ENCODE measurements at regions not wholly inside any gene's neighbourhood (a gene's known extent, or its start where the extent isn't known, plus 50 kb on each side); places are given as distances from the start of the nearest gene placed in this dataset.
A peak's percentile ranks its signal among the peaks of the same experiment; 100 is the strongest.

DNA sequence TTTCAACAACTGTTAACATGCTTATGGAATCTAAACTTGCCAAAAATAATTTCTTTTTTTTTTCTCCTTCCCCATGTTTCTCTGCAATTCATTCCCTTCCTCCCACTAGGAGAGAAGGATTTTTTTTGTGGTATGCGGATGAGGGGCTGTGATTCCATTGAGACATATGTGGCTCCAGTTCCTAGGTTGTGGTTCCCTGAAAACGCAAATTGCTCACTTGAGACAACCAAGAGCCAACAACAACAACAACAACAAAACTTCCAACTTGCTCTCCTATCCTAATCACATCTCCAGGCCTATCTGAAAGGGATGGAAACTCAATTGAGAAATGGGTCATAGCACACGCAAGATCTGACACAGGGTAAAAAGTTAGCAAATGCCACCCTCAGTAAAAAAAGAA lies 406.5 kb upstream of the TGFBR2 start:
- H3K9ac ChIP-seq (ENCODE audit: insufficient read depth, low read length), result no peak overlapping the region
- H4K20me1 ChIP-seq (ENCODE audit: control insufficient read depth, extremely low read depth, insufficient read depth, low read length), result no peaks in the 10 kb centered on the region
- H3K4me3 ChIP-seq (replicated peaks in 1 of 4; ENCODE audit: control extremely low read depth in 1 of 4, insufficient read depth in 1 of 4, low read depth in 3 of 4, low read length in 4 of 4), result no peak overlapping the region
- H3K9me3 ChIP-seq (ENCODE audit: control insufficient read depth, insufficient read depth, low read depth, low read length), result no peaks in the 10 kb centered on the region
- no peak overlapping the region for H3K27ac ChIP-seq (ENCODE audit: insufficient read depth, low read length)
- no peaks in the 10 kb centered on the region for H3K27me3 ChIP-seq (ENCODE audit: control insufficient read depth, insufficient read depth, low read length)
- H3K36me3 ChIP-seq (ENCODE audit: control insufficient read depth, insufficient read depth, low read length), result no peaks in the 10 kb centered on the region
- no peak overlapping the region for H2AFZ ChIP-seq (ENCODE audit: low read length)
- DNase-seq (ENCODE audit: low read depth in 2 of 2), result peak in 1 of 2 donors; percentile 70
- no peaks in the 10 kb centered on the region for H3K79me2 ChIP-seq (ENCODE audit: control insufficient read depth, insufficient read depth, low read length)
- H3K4me2 ChIP-seq (ENCODE audit: extremely low read depth, insufficient read depth, low read length), result no peak overlapping the region
- H3K4me1 ChIP-seq (ENCODE audit: control insufficient read depth, extremely low read depth, insufficient read depth, low read length), result peaks cover 2% of the 10 kb centered on the region
- TF ChIP-seq EZH2 (IDR thresholded peaks at IDR 0.05; ENCODE audit: low read length, missing control alignments), result no peak
- TF ChIP-seq, protein P1, sequence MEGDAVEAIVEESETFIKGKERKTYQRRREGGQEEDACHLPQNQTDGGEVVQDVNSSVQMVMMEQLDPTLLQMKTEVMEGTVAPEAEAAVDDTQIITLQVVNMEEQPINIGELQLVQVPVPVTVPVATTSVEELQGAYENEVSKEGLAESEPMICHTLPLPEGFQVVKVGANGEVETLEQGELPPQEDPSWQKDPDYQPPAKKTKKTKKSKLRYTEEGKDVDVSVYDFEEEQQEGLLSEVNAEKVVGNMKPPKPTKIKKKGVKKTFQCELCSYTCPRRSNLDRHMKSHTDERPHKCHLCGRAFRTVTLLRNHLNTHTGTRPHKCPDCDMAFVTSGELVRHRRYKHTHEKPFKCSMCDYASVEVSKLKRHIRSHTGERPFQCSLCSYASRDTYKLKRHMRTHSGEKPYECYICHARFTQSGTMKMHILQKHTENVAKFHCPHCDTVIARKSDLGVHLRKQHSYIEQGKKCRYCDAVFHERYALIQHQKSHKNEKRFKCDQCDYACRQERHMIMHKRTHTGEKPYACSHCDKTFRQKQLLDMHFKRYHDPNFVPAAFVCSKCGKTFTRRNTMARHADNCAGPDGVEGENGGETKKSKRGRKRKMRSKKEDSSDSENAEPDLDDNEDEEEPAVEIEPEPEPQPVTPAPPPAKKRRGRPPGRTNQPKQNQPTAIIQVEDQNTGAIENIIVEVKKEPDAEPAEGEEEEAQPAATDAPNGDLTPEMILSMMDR (conservative IDR thresholded peaks at IDR 0.05 in 1 of 2, IDR thresholded peaks at IDR 0.05 in 1 of 2; ENCODE audit: low read depth in 1 of 2, low read length in 2 of 2), result no peak

GRCh38 chr3:30201715-30202114 lies 404.7 kb upstream of the TGFBR2 start:
- no peak overlapping the region for H3K9ac ChIP-seq (ENCODE audit: insufficient read depth, low read length)
- H3K79me2 ChIP-seq (ENCODE audit: control insufficient read depth, insufficient read depth, low read length), result no peaks in the 10 kb centered on the region
- peak in 1 of 2 donors; percentile 28 for DNase-seq (ENCODE audit: low read depth in 2 of 2)
- H3K4me2 ChIP-seq (ENCODE audit: extremely low read depth, insufficient read depth, low read length), result no peak overlapping the region
- no peaks in the 10 kb centered on the region for H3K36me3 ChIP-seq (ENCODE audit: control insufficient read depth, insufficient read depth, low read length)
- H4K20me1 ChIP-seq (ENCODE audit: control insufficient read depth, extremely low read depth, insufficient read depth, low read length), result no peaks in the 10 kb centered on the region
- H3K27me3 ChIP-seq (ENCODE audit: control insufficient read depth, insufficient read depth, low read length), result no peaks in the 10 kb centered on the region
- H3K27ac ChIP-seq (ENCODE audit: insufficient read depth, low read length), result no peak overlapping the region
- H2AFZ ChIP-seq (ENCODE audit: low read length), result no peak overlapping the region
- no peaks in the 10 kb centered on the region for H3K9me3 ChIP-seq (ENCODE audit: control insufficient read depth, insufficient read depth, low read depth, low read length)
- no peak for TF ChIP-seq EZH2 (IDR thresholded peaks at IDR 0.05; ENCODE audit: low read length, missing control alignments)
- TF ChIP-seq, protein P1 (conservative IDR thresholded peaks at IDR 0.05 in 1 of 2, IDR thresholded peaks at IDR 0.05 in 1 of 2; ENCODE audit: low read depth in 1 of 2, low read length in 2 of 2), result no peak
- H3K4me1 ChIP-seq (ENCODE audit: control insufficient read depth, extremely low read depth, insufficient read depth, low read length), result peaks cover 2% of the 10 kb centered on the region
- no peak overlapping the region for H3K4me3 ChIP-seq (replicated peaks in 1 of 4; ENCODE audit: control extremely low read depth in 1 of 4, insufficient read depth in 1 of 4, low read depth in 3 of 4, low read length in 4 of 4)

- Histone ChIP-seq H3K4me1 (ENCODE audit: control insufficient read depth, extremely low read depth, insufficient read depth, low read length) (peaks cover 2% of the 10 kb centered on the region), H3K27ac (ENCODE audit: insufficient read depth, low read length) (no peak overlapping the region), H3K79me2 (ENCODE audit: control insufficient read depth, insufficient read depth, low read length) (no peaks in the 10 kb centered on the region), H3K9me3 (ENCODE audit: control insufficient read depth, insufficient read depth, low read depth, low read length) (no peaks in the 10 kb centered on the region), H3K4me3 (replicated peaks in 1 of 4; ENCODE audit: control extremely low read depth in 1 of 4, insufficient read depth in 1 of 4, low read depth in 3 of 4, low read length in 4 of 4) (no peak overlapping the region), H3K4me2 (ENCODE audit: extremely low read depth, insufficient read depth, low read length) (no peak overlapping the region), H3K9ac (ENCODE audit: insufficient read depth, low read length) (no peak overlapping the region), H4K20me1 (ENCODE audit: control insufficient read depth, extremely low read depth, insufficient read depth, low read length) (no peaks in the 10 kb centered on the region), H3K27me3 (ENCODE audit: control insufficient read depth, insufficient read depth, low read length) (no peaks in the 10 kb centered on the region), H2AFZ (ENCODE audit: low read length) (no peak overlapping the region), H3K36me3 (ENCODE audit: control insufficient read depth, insufficient read depth, low read length) (no peaks in the 10 kb centered on the region)
- peak; percentile 26 to 79 for DNase-seq (ENCODE audit: low read depth in 2 of 2)
- TF ChIP-seq, protein P1 (conservative IDR thresholded peaks at IDR 0.05 in 1 of 2, IDR thresholded peaks at IDR 0.05 in 1 of 2; ENCODE audit: low read depth in 1 of 2, low read length in 2 of 2), result no peak
- no peak for TF ChIP-seq EZH2 (IDR thresholded peaks at IDR 0.05; ENCODE audit: low read length, missing control alignments)
Observed at GRCh38 chr3:30203301-30203700, 403.1 kb upstream of the TGFBR2 start.

All from fibroblast of lung (primary cell).